NB4 (cell line): ENCODE measurements at regions not wholly inside any gene's neighbourhood (a gene's known extent, or its start where the extent isn't known, plus 50 kb on each side); places are given as distances from the start of the nearest gene placed in this dataset.

Experiments
- MYC ChIP-seq: IDR thresholded peaks from 2 replicates; pipeline ENCODE4 v1.6.1; 2011; ENCODE audit warnings: low read depth, low read length
- POLR2A ChIP-seq: IDR thresholded peaks from 2 replicates; pipeline ENCODE4 v1.6.1; 2011; ENCODE audit warnings: mild to moderate bottlenecking; ENCODE audit not compliant: insufficient read length; ENCODE audit errors: extremely low read depth
- TF ChIP-seq, protein P1 (sequence below): IDR thresholded peaks from one replicate; pipeline ENCODE4 v1.5.1; 2012; ENCODE audit warnings: low read depth, low read length
- TF ChIP-seq, protein P2 (sequence below): IDR thresholded peaks from 2 replicates; pipeline ENCODE4 v1.6.1; 2011; ENCODE audit warnings: low read depth, low read length

DNA sequence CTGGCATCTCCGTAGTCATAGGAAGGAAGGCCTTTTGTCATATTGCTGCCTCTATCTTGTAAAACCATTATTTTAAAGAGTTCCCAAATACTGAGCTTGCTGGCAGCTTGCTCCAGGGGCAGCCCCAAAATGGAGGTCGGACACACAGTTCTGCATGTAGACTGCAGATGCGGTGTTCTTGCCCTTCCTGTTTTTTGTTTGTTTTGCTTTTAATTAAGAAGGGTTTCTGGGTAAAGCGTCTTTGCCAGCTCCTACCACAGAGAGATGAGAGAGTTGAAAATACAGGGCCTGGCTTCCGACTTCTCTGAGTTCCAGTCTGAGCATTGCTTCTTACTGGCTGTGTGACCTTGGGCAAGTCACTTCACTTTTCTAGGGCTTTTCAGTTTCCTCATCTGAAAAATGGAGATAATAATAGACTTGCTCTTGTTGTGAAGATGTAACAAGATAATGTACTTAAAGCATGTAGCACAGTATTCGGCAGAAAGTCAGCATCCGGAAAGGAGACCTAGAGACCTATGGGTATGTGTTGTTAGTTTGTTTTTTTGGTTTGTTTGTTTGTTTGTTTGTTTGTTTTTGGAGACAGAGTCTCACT, 67.8 kb upstream of the GSE1 start:
- TF ChIP-seq, protein P1, sequence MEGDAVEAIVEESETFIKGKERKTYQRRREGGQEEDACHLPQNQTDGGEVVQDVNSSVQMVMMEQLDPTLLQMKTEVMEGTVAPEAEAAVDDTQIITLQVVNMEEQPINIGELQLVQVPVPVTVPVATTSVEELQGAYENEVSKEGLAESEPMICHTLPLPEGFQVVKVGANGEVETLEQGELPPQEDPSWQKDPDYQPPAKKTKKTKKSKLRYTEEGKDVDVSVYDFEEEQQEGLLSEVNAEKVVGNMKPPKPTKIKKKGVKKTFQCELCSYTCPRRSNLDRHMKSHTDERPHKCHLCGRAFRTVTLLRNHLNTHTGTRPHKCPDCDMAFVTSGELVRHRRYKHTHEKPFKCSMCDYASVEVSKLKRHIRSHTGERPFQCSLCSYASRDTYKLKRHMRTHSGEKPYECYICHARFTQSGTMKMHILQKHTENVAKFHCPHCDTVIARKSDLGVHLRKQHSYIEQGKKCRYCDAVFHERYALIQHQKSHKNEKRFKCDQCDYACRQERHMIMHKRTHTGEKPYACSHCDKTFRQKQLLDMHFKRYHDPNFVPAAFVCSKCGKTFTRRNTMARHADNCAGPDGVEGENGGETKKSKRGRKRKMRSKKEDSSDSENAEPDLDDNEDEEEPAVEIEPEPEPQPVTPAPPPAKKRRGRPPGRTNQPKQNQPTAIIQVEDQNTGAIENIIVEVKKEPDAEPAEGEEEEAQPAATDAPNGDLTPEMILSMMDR, result no peak
- no peak for TF ChIP-seq POLR2A
- TF ChIP-seq, protein P2, sequence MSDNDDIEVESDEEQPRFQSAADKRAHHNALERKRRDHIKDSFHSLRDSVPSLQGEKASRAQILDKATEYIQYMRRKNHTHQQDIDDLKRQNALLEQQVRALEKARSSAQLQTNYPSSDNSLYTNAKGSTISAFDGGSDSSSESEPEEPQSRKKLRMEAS, result no peak
- TF ChIP-seq MYC, result no peak
